HEK293 (cell line): ENCODE measurements at regions not wholly inside any gene's neighbourhood (a gene's known extent, or its start where the extent isn't known, plus 50 kb on each side); places are given as distances from the start of the nearest gene placed in this dataset.

Experiments used
- AEBP2 ChIP-seq: fragments of 450-650 bp; formaldehyde crosslinking; IDR thresholded peaks from 2 replicates; pipeline ENCODE4 v1.5.1; 2016; ENCODE audit warnings: missing biosample characterization, missing genetic modification characterization, borderline replicate concordance
- CTCF ChIP-seq: fragments of 450-650 bp; formaldehyde crosslinking; IDR thresholded peaks from 2 replicates; pipeline ENCODE4 v1.5.1; 2016; ENCODE audit warnings: missing biosample characterization, missing genetic modification characterization
- ZNF48 ChIP-seq: fragments of 450-650 bp; formaldehyde crosslinking; IDR thresholded peaks from 2 replicates; pipeline ENCODE4 v1.5.1; 2016; ENCODE audit warnings: missing biosample characterization, missing genetic modification characterization

GRCh38 chr17:33628500-33629346 lies 335.6 kb upstream of the ASIC2 start:
- TF ChIP-seq CTCF (no peak), AEBP2 (tag by site-specific recombination) (no peak), ZNF48 (tag by site-specific recombination) (no peak)
